ENCODE measurements at regions not wholly inside any gene's neighbourhood (a gene's known extent, or its start where the extent isn't known, plus 50 kb on each side); places are given as distances from the start of the nearest gene placed in this dataset.

GRCh38 chr17:5708344-5708743 lies 124.0 kb upstream of the NLRP1 start:
- no peak for TF ChIP-seq CTCF (IDR thresholded peaks at IDR 0.05)
- no peak for TF ChIP-seq POLR2A (IDR thresholded peaks at IDR 0.05)
